SK-N-SH (cell line): ENCODE measurements at regions not wholly inside any gene's neighbourhood (a gene's known extent, or its start where the extent isn't known, plus 50 kb on each side); places are given as distances from the start of the nearest gene placed in this dataset.

Source experiments
- CTCF ChIA-PET: fragments of 300-600, 350-600 bp; formaldehyde crosslinking; extraction: SDS; loops from one replicate; lab custom pipeline; 2021; lab: Yijun Ruan, JAX
- POLR2A ChIA-PET: fragments of 350-600 bp; sonication (Branson Sonifier 250); formaldehyde crosslinking; extraction: SDS; loops from one replicate; lab custom pipeline; 2020; ENCODE audit warnings: antibody characterized with exemption, inconsistent platforms; lab: Yijun Ruan, JAX
- DNase-seq: peaks from one replicate; pipeline ENCODE4 v3.0.0; 2012
- H2AFZ ChIP-seq: fragments of 200-600 bp; sonication (generic); 2 replicates; pipeline ENCODE4 v1.8.1; 2016; ENCODE audit warnings: antibody characterized with exemption, mild to moderate bottlenecking, low read depth
- H3F3A ChIP-seq: fragments of 200-600 bp; sonication (generic); replicated peaks from 2 replicates; pipeline ENCODE3; 2016; ENCODE audit warnings: antibody characterized with exemption, mild to moderate bottlenecking; ENCODE audit not compliant: insufficient read depth
- H3K27ac ChIP-seq, 2 experiments: fragments of 200-500 bp in 1 of 2; fragments of 200-600 bp in 1 of 2; sonication (Bioruptor generic) in 1 of 2; sonication (generic), shearing (Covaris generic) in 1 of 2; 2 replicates each; pipeline versions ENCODE4 v1.5.1 to v1.6.1; 2014 to 2016; ENCODE audit warnings: low read depth in 2 of 2, inconsistent platforms in 1 of 2, low read length in 1 of 2, mild to moderate bottlenecking in 1 of 2, mixed read lengths in 1 of 2
- H3K27me3 ChIP-seq: fragments of 200-600 bp; sonication (generic), shearing (Covaris generic); 2 replicates; pipeline ENCODE4 v1.6.1; 2016; ENCODE audit warnings: mixed run types; ENCODE audit not compliant: insufficient read depth
- H3K36me3 ChIP-seq, 2 experiments: fragments of 200-500 bp in 1 of 2; fragments of 200-600 bp in 1 of 2; sonication (Bioruptor generic) in 1 of 2; sonication (generic) in 1 of 2; replicated peaks in 1 of 2; 2 replicates each; pipeline versions ENCODE3 to v1.5.1; 2014 to 2016; ENCODE audit warnings: low read length in 1 of 2, mild to moderate bottlenecking in 1 of 2; ENCODE audit not compliant: insufficient read depth in 2 of 2, control insufficient read depth in 1 of 2
- H3K4me1 ChIP-seq, 2 experiments: fragments of 200-500 bp in 1 of 2; fragments of 200-600 bp in 1 of 2; sonication (Bioruptor generic) in 1 of 2; sonication (generic), shearing (Covaris generic) in 1 of 2; 2 replicates each; pipeline versions ENCODE4 v1.5.1 to v1.6.1; 2014 to 2016; ENCODE audit warnings: low read depth in 1 of 2, low read length in 1 of 2, mixed run types in 1 of 2; ENCODE audit not compliant: insufficient read depth in 2 of 2, control insufficient read depth in 1 of 2
- H3K4me2 ChIP-seq: fragments of 200-600 bp; sonication (generic), shearing (Covaris generic); 2 replicates; pipeline ENCODE4 v1.6.1; 2017; ENCODE audit warnings: mixed run types
- H3K4me3 ChIP-seq, 2 experiments: fragments of 200-500 bp in 1 of 2; fragments of 200-600 bp in 1 of 2; sonication (Bioruptor generic) in 1 of 2; sonication (generic), shearing (Covaris generic) in 1 of 2; 2 replicates each; pipeline versions ENCODE4 v1.5.1 to v1.8.1; 2014 to 2016; ENCODE audit warnings: low read depth in 2 of 2, inconsistent platforms in 1 of 2, low read length in 1 of 2, mild to moderate bottlenecking in 1 of 2, mixed read lengths in 1 of 2, moderate library complexity in 1 of 2
- H3K79me2 ChIP-seq: fragments of 200-600 bp; sonication (generic); 2 replicates; pipeline ENCODE4 v1.8.1; 2017; ENCODE audit warnings: mild to moderate bottlenecking; ENCODE audit not compliant: insufficient read depth
- H3K9ac ChIP-seq: fragments of 200-600 bp; sonication (generic); 2 replicates; pipeline ENCODE4 v1.6.1; 2017; ENCODE audit warnings: mixed run types
- H3K9me2 ChIP-seq: fragments of 200-600 bp; sonication (generic); 2 replicates; pipeline ENCODE4 v1.6.1; 2017; ENCODE audit warnings: mixed run types
- H3K9me3 ChIP-seq: fragments of 200-600 bp; sonication (generic); 2 replicates; pipeline ENCODE4 v1.6.1; 2017; ENCODE audit warnings: mixed run types, mild to moderate bottlenecking, moderate library complexity
- H4K20me1 ChIP-seq: fragments of 200-600 bp; sonication (generic); 2 replicates; pipeline ENCODE4 v1.6.1; 2017; ENCODE audit warnings: mild to moderate bottlenecking, mixed run types; ENCODE audit not compliant: insufficient read depth
- CTCF ChIP-seq: fragments of 200-600 bp; sonication (generic); IDR thresholded peaks from 2 replicates; pipeline ENCODE4 v1.6.1; 2017; ENCODE audit warnings: antibody characterized with exemption, mild to moderate bottlenecking, moderate library complexity
- EP300 ChIP-seq, 2 experiments: IDR thresholded peaks; 2 replicates each; pipeline versions ENCODE4 v1.4.0 to v1.6.1; 2012; ENCODE audit warnings: borderline replicate concordance in 1 of 2, low read depth in 1 of 2, low read length in 1 of 2
- FOXJ3 ChIP-seq: sonication (generic); formaldehyde crosslinking; IDR thresholded peaks from 2 replicates; pipeline ENCODE4 v1.5.1; 2020; ENCODE audit warnings: mild to moderate bottlenecking, missing genetic modification reagents
- GABPA ChIP-seq: IDR thresholded peaks from 2 replicates; pipeline ENCODE4 v1.4.0; 2012; ENCODE audit warnings: low read depth, mild to moderate bottlenecking
- NRF1 ChIP-seq: IDR thresholded peaks from 2 replicates; pipeline ENCODE4 v1.6.1; 2012; ENCODE audit warnings: low read depth, mild to moderate bottlenecking, low read length
- RAD21 ChIP-seq: IDR thresholded peaks from 2 replicates; pipeline ENCODE4 v1.6.1; 2012; ENCODE audit warnings: mild to moderate bottlenecking, low read length
- RCOR1 ChIP-seq: fragments of 150-350 bp; IDR thresholded peaks from 2 replicates; pipeline ENCODE4 v1.6.1; 2017; ENCODE audit warnings: antibody characterized with exemption, low read length
- RFX5 ChIP-seq: IDR thresholded peaks from 2 replicates; pipeline ENCODE4 v1.6.1; 2012; ENCODE audit warnings: mild to moderate bottlenecking, improper control_type of control experiment, low read length
- SIN3A ChIP-seq: IDR thresholded peaks from 2 replicates; pipeline ENCODE4 v1.6.1; 2012; ENCODE audit warnings: low read depth, mild to moderate bottlenecking, low read length, moderate library complexity, borderline replicate concordance
- SMC3 ChIP-seq: IDR thresholded peaks from 2 replicates; pipeline ENCODE4 v1.6.1; 2012; ENCODE audit warnings: low read depth, low read length, improper control_type of control experiment
- TCF12 ChIP-seq: IDR thresholded peaks from 2 replicates; pipeline ENCODE4 v1.4.0; 2012
- TEAD4 ChIP-seq: IDR thresholded peaks from 2 replicates; pipeline ENCODE4 v1.4.0; 2012; ENCODE audit warnings: mild to moderate bottlenecking, borderline replicate concordance; ENCODE audit not compliant: insufficient read depth
- YY1 ChIP-seq: IDR thresholded peaks from 2 replicates; pipeline ENCODE4 v1.4.0; 2012; ENCODE audit warnings: low read depth, mild to moderate bottlenecking
- ZBTB33 ChIP-seq: IDR thresholded peaks from 2 replicates; pipeline ENCODE4 v1.4.0; 2012; ENCODE audit warnings: low read depth, borderline replicate concordance
- WGBS: methylation state at CpG from one replicate; pipeline ENCODE4 v1.1.6; 2017; ENCODE audit warnings: low lambda C conversion rate; 5-methylcytosine and 5-hydroxymethylcytosine counted together
- TF ChIP-seq, protein P1 (sequence below): IDR thresholded peaks from 2 replicates; pipeline ENCODE4; 2012
- TF ChIP-seq, protein P2 (sequence below): IDR thresholded peaks from 2 replicates; pipeline ENCODE4 v1.4.0; 2012; ENCODE audit warnings: low read depth, borderline replicate concordance
- TF ChIP-seq, protein P3 (sequence below): fragments of 150-350 bp; IDR thresholded peaks from 2 replicates; pipeline ENCODE4 v1.6.1; 2016; ENCODE audit warnings: mild to moderate bottlenecking, low read depth, low read length

GRCh38 chr9:31320494-31320893 lies 1063.9 kb upstream of the ACO1 start:
- no peaks in the 10 kb centered on the region for H3K36me3 ChIP-seq
- H3K9me3 ChIP-seq = no peaks in the 10 kb centered on the region
- H2AFZ ChIP-seq = no peak overlapping the region
- 98% methylated on average over 4 of the region's 9 CpGs for WGBS
- no peaks in the 10 kb centered on the region; a peak in 1 of 4 replicates for H3K4me1 ChIP-seq
- H3K27ac ChIP-seq = no peak overlapping the region
- H3K4me2 ChIP-seq = no peak overlapping the region
- ChIA-PET CTCF (no interaction called here), POLR2A (no interaction called here)
- DNase-seq = no peak
- no peaks in the 10 kb centered on the region for H3K27me3 ChIP-seq
- no peak overlapping the region for H3K4me3 ChIP-seq
- TF ChIP-seq, protein P1, sequence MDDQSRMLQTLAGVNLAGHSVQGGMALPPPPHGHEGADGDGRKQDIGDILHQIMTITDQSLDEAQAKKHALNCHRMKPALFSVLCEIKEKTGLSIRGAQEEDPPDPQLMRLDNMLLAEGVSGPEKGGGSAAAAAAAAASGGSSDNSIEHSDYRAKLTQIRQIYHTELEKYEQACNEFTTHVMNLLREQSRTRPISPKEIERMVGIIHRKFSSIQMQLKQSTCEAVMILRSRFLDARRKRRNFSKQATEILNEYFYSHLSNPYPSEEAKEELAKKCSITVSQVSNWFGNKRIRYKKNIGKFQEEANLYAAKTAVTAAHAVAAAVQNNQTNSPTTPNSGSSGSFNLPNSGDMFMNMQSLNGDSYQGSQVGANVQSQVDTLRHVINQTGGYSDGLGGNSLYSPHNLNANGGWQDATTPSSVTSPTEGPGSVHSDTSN = no peak
- no peak for TF ChIP-seq SMC3
- TF ChIP-seq FOXJ3 (CRISPR knock-in tag) = no peak
- TF ChIP-seq RAD21 = no peak
- no peak for TF ChIP-seq GABPA
- no peak for TF ChIP-seq CTCF
- no peak for TF ChIP-seq RCOR1
- no peak for TF ChIP-seq NRF1
- no peak for TF ChIP-seq SIN3A
- no peak for TF ChIP-seq ZBTB33
- TF ChIP-seq, protein P2, sequence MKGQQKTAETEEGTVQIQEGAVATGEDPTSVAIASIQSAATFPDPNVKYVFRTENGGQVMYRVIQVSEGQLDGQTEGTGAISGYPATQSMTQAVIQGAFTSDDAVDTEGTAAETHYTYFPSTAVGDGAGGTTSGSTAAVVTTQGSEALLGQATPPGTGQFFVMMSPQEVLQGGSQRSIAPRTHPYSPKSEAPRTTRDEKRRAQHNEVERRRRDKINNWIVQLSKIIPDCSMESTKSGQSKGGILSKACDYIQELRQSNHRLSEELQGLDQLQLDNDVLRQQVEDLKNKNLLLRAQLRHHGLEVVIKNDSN = no peak
- no peak for TF ChIP-seq YY1
- no peak for TF ChIP-seq RFX5
- TF ChIP-seq, protein P3, sequence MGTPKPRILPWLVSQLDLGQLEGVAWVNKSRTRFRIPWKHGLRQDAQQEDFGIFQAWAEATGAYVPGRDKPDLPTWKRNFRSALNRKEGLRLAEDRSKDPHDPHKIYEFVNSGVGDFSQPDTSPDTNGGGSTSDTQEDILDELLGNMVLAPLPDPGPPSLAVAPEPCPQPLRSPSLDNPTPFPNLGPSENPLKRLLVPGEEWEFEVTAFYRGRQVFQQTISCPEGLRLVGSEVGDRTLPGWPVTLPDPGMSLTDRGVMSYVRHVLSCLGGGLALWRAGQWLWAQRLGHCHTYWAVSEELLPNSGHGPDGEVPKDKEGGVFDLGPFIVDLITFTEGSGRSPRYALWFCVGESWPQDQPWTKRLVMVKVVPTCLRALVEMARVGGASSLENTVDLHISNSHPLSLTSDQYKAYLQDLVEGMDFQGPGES = no peak
- TF ChIP-seq EP300 (IDR thresholded peaks at IDR 0.05; ENCODE audit: borderline replicate concordance in 1 of 2, low read depth in 1 of 2, low read length in 1 of 2) = no peak
- TF ChIP-seq TCF12 = no peak
- TF ChIP-seq TEAD4 = no peak
- TF ChIP-seq, all 33 proteins: peak for 0
- Histone ChIP-seq H3K79me2 (no peaks in the 10 kb centered on the region), H3F3A (no peaks in the 10 kb centered on the region), H3K9me2 (no peaks in the 10 kb centered on the region), H3K9ac (no peak overlapping the region), H4K20me1 (no peaks in the 10 kb centered on the region)
